ENCODE measurements at regions not wholly inside any gene's neighbourhood (a gene's known extent, or its start where the extent isn't known, plus 50 kb on each side); places are given as distances from the start of the nearest gene placed in this dataset.
A peak's percentile ranks its signal among the peaks of the same experiment; 100 is the strongest.

GRCh38 chr2:191555092-191555742, 122.7 kb upstream of the NABP1 start:
- no peak overlapping the region for H3K4me3 ChIP-seq (ENCODE audit: low read depth, low read length)
- no peaks in the 10 kb centered on the region for H3K9me3 ChIP-seq (ENCODE audit: severe bottlenecking)
- no peak overlapping the region for H3K27ac ChIP-seq
- DNase-seq = peak; percentile 82
- no peaks in the 10 kb centered on the region for H3K27me3 ChIP-seq (ENCODE audit: insufficient read depth, low read depth, severe bottlenecking)
- no peaks in the 10 kb centered on the region for H3K36me3 ChIP-seq
- peak; percentile 70 for TF ChIP-seq CTCF (IDR thresholded peaks at IDR 0.05; ENCODE audit: low read depth, low read length)

GRCh38 chr2:191556463-191556862, 121.5 kb upstream of the NABP1 start:
- Histone ChIP-seq H3K27ac (no peak overlapping the region), H3K9me3 (ENCODE audit: severe bottlenecking) (no peaks in the 10 kb centered on the region), H3K27me3 (ENCODE audit: insufficient read depth, low read depth, severe bottlenecking) (no peaks in the 10 kb centered on the region), H3K36me3 (no peaks in the 10 kb centered on the region), H3K4me3 (ENCODE audit: low read depth, low read length) (no peak overlapping the region)
- no peak for TF ChIP-seq CTCF (IDR thresholded peaks at IDR 0.05; ENCODE audit: low read depth, low read length)
- no peak for DNase-seq

- no peak overlapping the region for H3K4me3 ChIP-seq (ENCODE audit: low read depth, low read length)
- H3K27me3 ChIP-seq (ENCODE audit: insufficient read depth, low read depth, severe bottlenecking) = no peaks in the 10 kb centered on the region
- no peak overlapping the region for H3K27ac ChIP-seq
- TF ChIP-seq CTCF (IDR thresholded peaks at IDR 0.05; ENCODE audit: low read depth, low read length) = no peak
- H3K36me3 ChIP-seq = no peaks in the 10 kb centered on the region
- no peaks in the 10 kb centered on the region for H3K9me3 ChIP-seq (ENCODE audit: severe bottlenecking)
- DNase-seq = no peak
Measured at GRCh38 chr2:191557841-191558240, 120.1 kb upstream of the NABP1 start.

- Histone ChIP-seq H3K36me3 (no peaks in the 10 kb centered on the region), H3K9me3 (ENCODE audit: severe bottlenecking) (no peaks in the 10 kb centered on the region), H3K27ac (no peak overlapping the region), H3K4me3 (ENCODE audit: low read depth, low read length) (no peak overlapping the region), H3K27me3 (ENCODE audit: insufficient read depth, low read depth, severe bottlenecking) (no peaks in the 10 kb centered on the region)
- TF ChIP-seq CTCF (IDR thresholded peaks at IDR 0.05; ENCODE audit: low read depth, low read length) = no peak
- DNase-seq = no peak
Measured at GRCh38 chr2:191559569-191559968, 118.4 kb upstream of the NABP1 start.

GRCh38 chr2:191560411-191560980, 117.4 kb upstream of the NABP1 start:
- DNase-seq = no peak
- TF ChIP-seq CTCF (IDR thresholded peaks at IDR 0.05; ENCODE audit: low read depth, low read length) = no peak
- H3K9me3 ChIP-seq (ENCODE audit: severe bottlenecking) = no peaks in the 10 kb centered on the region

GRCh38 chr2:191565120-191565519, 112.8 kb upstream of the NABP1 start:
- Histone ChIP-seq H3K27ac (no peak overlapping the region), H3K9me3 (ENCODE audit: severe bottlenecking) (no peaks in the 10 kb centered on the region), H3K4me3 (ENCODE audit: low read depth, low read length) (no peak overlapping the region), H3K27me3 (ENCODE audit: insufficient read depth, low read depth, severe bottlenecking) (no peaks in the 10 kb centered on the region), H3K36me3 (no peaks in the 10 kb centered on the region)
- no peak for DNase-seq
- TF ChIP-seq CTCF (IDR thresholded peaks at IDR 0.05; ENCODE audit: low read depth, low read length) = no peak

More at GRCh38 chr2:191560411-191560980, 117.4 kb upstream of the NABP1 start:
- Histone ChIP-seq H3K4me3 (ENCODE audit: low read depth, low read length) (no peak overlapping the region), H3K27ac (no peak overlapping the region), H3K36me3 (no peaks in the 10 kb centered on the region), H3K27me3 (ENCODE audit: insufficient read depth, low read depth, severe bottlenecking) (no peaks in the 10 kb centered on the region)

Data from WERI-Rb-1 (cell line).